GM18909 (cell line): ENCODE measurements at regions not wholly inside any gene's neighbourhood (a gene's known extent, or its start where the extent isn't known, plus 50 kb on each side); places are given as distances from the start of the nearest gene placed in this dataset.

ENCODE experiments used
- ATAC-seq: cut with Tn5 transposase; IDR thresholded peaks from one replicate; pipeline ENCODE4 v1.9.1; 2021; ENCODE audit warnings: mild to moderate bottlenecking; ENCODE audit not compliant: unreplicated experiment, poor library complexity

GRCh38 chr13:105611424-105611823 lies 924.0 kb downstream of the EFNB2 start:
- ATAC-seq: no peak

GRCh38 chr13:105608104-105608503 lies 927.4 kb downstream of the EFNB2 start:
- ATAC-seq: no peak

DNA sequence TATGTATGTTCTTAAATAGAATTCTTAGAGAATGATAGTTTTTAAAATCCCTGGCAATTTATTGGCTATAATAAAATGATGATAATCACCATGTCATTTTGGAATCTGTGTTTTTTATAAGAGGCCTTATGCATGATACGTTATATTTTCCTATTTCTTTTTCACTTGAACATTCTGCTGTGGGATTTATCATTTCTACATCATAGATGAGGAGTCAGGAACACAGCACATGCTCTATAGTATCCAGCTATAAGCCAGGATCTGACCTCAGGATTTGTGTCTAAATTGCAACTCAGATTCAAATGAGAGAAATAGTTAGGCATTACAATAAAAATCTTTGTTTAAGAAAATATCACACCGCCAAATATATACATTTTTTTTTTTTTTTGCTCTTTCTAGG lies 928.0 kb downstream of the EFNB2 start:
- ATAC-seq: no peak

- ATAC-seq: no peak
Observed at GRCh38 chr13:105607016-105607415, 928.4 kb downstream of the EFNB2 start.

GRCh38 chr13:105602956-105603670 lies 932.3 kb downstream of the EFNB2 start:
- ATAC-seq: no peak

DNA sequence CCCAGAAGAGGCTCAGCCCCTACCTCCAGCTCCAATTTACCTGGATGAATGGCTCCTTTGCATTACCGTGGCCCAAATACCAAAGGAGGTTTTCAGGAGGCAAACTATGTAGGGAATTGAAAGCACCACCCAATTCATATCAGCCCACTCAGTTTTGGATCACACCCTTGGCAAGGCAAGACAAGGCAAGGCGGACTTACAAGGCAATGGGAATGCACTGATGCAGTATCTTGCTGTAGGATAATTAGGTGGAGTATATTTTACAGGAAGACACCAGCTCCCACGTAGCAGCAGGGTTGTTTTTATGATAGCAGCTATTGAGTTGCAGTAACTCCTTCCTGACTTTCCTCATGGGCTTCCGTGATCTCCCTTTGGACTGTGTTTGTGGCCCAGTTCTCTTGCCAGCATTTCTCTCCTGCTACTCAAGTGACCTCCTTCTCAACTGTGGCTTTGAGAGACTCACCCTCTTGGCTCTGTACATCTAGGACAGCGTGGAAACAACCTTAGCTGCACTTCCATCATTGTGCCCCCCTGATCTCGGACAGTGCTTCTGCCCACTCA lies 935.9 kb downstream of the EFNB2 start:
- no peak for ATAC-seq

DNA sequence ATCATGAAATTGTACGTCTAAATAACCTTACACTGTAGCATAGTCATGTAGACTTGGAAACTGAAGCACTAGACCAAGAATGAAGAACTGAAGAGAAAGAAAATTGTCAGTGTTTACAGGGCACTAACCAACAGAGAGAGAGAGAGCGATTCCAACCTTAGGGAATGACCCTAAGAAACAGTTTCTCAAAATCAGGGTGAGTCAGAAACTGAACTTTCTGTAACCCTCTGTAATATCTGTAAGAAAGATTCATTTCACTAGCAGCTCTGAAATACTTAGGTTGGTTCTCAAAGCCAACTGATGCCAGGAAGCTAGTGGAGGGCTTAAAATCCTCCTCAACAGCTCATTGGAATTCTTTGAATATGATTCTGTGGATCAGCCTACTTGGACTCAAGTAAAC lies 936.9 kb downstream of the EFNB2 start:
- no peak for ATAC-seq

DNA sequence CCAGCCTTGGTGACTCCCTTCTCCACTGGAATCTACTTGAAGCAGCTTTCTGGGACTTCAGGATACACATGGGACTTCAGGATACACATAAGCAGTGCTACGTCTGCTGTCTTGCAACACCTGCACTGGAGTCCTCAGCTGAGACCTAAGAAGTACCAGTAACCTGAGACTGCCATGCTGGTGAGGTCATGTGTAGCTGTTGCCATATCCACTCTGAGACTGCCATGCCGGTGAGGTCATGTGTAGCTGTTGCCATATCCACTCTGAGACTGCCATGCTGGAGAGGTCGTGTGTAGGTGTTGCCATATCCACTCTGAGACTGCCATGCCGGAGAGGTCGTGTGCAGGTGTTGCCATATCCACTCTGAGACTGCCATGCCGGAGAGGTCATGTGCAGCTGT lies 937.9 kb downstream of the EFNB2 start:
- no peak for ATAC-seq

- ATAC-seq: no peak
Observed at GRCh38 chr13:105595471-105595870, 940.0 kb downstream of the EFNB2 start.

- no peak for ATAC-seq
Observed at GRCh38 chr13:105591277-105591676, 944.2 kb downstream of the EFNB2 start.

DNA sequence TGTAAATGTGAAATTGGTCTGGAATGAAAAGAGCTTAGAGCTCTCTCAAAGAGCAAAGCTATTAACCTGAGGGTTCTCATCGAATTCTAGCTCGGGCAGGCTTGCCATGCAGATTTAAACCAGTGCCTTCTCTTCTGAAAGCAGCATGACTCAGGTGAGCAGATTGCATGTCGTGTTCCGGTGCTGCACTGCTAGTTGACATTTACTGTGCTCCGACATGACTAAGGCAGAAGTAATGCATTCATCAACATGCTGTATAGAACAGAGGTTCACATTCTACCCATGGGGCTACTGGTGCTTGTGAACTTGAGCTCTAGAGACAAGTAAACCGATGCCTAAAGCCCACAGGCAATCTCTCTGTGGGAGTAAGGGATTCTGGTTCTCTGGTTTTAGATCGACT lies 947.7 kb downstream of the EFNB2 start:
- ATAC-seq: no peak

DNA sequence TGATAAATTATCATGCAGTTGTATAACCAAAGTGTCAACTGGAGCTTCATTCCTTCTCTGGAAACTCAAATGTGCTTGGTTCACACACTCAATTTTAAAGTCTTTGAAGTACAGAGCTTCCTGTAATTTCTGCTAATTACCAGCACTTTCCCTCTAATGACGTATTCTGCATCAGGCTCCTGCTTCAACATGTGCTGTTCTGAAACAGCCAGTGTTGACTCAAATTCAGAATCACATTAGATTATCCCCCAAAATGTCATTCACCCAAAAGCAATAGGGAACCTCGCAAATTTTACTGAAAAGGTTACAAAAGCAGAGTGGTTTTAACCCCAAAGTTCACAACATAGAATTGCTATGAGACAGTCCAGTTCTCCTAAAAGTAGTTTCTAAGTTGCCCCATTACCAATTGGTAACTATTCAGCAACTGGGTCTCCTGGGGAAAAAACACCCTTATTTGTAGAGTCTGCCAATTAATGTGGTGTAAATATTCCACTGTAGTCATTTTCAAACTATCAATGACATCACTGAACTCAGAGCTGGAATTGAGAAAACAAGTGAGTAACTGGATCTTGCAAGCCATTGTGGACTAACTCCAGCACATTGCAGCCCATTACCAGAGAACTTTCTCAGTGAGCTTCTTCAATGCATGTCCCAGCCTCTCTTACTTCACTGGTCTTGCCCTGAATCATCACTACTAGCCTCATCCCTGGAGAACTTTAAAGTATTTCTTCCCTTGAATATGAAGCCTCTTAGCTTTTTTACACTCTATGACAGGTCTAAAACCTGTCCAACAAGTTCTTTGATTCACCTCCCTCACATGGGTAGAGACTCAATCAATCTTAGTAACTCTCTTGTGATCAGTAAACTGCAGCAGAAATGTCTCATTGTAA lies 955.4 kb downstream of the EFNB2 start:
- no peak for ATAC-seq

GRCh38 chr13:105573136-105573535 lies 962.3 kb downstream of the EFNB2 start:
- ATAC-seq: no peak

- no peak for ATAC-seq
Observed at GRCh38 chr13:105572401-105572800, 963.1 kb downstream of the EFNB2 start.

DNA sequence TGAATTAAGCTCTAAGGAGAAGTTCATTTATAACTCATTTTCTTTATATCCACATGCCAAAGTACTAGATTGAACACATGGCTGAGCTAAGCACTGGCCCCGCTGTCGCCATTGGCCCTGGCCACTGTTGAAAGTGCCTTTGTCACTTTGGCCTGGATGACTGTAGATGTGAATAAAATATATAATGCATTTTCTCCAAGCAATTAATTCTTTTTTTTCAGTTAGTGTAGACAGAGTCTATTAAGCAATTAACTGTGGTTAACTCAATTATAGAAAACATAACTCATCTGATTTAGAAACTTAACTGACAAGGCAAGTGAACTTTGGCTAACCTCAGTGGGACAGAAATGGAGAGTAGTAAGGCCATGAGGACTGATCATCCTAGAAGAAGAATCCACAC lies 965.6 kb downstream of the EFNB2 start:
- ATAC-seq: no peak

DNA sequence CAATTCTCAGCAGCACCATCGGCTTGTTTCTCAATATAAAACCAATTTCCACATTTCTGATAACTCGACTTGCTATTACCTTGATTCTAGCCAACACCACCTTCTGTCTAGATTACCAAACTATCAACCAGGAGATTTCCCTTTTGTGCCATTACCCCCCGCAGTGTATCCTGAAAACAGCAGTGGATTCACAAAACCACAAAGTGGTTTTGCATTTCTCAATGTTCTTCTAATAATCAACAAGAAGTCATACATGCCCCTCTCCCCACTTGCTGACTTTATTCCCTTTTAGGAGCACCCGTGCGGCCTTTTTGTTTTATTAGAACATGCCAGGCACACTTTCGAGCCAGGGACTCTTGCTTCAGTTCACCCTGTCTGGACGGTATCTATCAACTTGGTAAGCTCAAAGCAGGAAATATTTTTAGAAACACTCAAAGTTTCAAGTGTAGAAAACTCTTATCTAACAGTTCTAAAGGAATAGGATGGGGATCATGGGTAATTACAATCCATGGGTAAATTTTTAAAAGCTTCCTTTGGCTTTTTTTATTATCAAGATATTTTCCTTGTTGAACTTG lies 967.4 kb downstream of the EFNB2 start:
- ATAC-seq: no peak

- no peak for ATAC-seq
Observed at GRCh38 chr13:105565136-105565727, 970.2 kb downstream of the EFNB2 start.

- ATAC-seq: no peak
Observed at GRCh38 chr13:105552078-105552477, 983.4 kb downstream of the EFNB2 start.

- no peak for ATAC-seq
Observed at GRCh38 chr13:105547851-105548250, 987.6 kb downstream of the EFNB2 start.

DNA sequence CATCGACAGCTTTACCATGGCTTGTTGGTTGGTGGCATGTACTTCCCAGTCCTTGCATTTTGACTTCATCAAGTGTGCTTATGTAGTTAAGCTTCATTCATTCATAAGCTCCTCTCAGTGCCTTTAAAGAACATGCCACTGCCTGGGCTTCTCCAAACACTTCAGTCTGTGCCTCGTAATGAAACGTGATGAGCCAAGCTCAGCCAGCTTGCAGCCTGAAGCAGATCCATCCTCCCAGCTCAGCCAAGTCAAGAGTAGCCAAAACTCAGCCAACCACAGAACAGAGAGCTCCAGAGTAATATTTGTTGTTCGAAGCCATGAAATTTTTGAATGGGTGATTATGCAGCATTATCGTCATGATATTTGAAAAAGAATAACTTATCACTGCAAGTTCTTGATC lies 989.7 kb downstream of the EFNB2 start:
- no peak for ATAC-seq

GRCh38 chr13:105543742-105544141 lies 991.7 kb downstream of the EFNB2 start:
- ATAC-seq: no peak
